ENCODE measurements at regions not wholly inside any gene's neighbourhood (a gene's known extent, or its start where the extent isn't known, plus 50 kb on each side); places are given as distances from the start of the nearest gene placed in this dataset.

DNA sequence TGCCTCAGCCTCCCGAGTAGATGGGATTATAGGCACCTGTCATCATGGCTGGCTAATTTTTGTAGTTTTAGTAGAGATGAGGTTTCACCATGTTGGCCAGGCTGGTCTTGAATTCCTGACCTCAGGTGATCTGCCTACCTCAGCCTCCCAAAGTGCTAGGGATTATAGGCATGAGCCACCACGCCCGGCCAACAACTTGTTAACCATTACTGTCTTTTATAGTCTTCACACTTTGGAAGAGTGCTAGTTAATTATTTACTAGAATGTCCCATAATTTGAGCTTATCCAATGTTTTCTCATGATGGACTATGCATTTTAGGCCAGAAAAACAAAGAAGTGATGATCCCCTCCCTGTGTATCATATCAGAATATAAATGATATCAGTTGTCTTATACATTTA is 288.6 kb upstream of the CBLB start:
- peaks cover 14% of the 10 kb centered on the region for H3K4me1 Mint-ChIP-seq (ENCODE audit: low read depth, unreplicated experiment)
- no peak overlapping the region for H3K27ac Mint-ChIP-seq (ENCODE audit: unreplicated experiment)
- TF ChIP-seq, protein P1, sequence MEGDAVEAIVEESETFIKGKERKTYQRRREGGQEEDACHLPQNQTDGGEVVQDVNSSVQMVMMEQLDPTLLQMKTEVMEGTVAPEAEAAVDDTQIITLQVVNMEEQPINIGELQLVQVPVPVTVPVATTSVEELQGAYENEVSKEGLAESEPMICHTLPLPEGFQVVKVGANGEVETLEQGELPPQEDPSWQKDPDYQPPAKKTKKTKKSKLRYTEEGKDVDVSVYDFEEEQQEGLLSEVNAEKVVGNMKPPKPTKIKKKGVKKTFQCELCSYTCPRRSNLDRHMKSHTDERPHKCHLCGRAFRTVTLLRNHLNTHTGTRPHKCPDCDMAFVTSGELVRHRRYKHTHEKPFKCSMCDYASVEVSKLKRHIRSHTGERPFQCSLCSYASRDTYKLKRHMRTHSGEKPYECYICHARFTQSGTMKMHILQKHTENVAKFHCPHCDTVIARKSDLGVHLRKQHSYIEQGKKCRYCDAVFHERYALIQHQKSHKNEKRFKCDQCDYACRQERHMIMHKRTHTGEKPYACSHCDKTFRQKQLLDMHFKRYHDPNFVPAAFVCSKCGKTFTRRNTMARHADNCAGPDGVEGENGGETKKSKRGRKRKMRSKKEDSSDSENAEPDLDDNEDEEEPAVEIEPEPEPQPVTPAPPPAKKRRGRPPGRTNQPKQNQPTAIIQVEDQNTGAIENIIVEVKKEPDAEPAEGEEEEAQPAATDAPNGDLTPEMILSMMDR (IDR thresholded peaks at IDR 0.05; ENCODE audit: partially characterized antibody, unreplicated experiment): no peak
- no peak overlapping the region for H3K4me3 Mint-ChIP-seq (ENCODE audit: unreplicated experiment)
- no peak for DNase-seq
- no peaks in the 10 kb centered on the region for H3K27me3 Mint-ChIP-seq (ENCODE audit: unreplicated experiment)
- H3K36me3 Mint-ChIP-seq (ENCODE audit: unreplicated experiment): no peaks in the 10 kb centered on the region
- H3K9me3 Mint-ChIP-seq (ENCODE audit: unreplicated experiment): peaks cover 2% of the 10 kb centered on the region

DNA sequence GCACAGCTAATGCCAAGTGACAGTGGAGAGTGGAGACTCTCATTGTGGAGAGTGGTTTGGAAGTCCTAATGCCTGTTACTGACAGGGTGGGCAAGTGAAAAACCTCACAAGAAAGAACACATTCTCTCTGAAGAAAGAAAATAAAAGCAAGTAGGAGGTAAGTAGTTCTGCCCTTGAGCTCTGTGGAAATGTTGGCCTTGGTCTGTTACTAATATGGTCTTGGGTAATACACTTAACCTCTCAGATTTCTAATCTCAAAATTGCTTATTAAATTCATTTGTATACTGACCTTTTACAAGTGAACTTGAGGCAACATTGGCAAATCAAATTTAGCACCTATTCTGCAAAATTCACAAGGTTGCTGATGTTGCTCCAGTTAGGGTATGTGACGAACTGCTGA is 291.6 kb upstream of the CBLB start:
- no peak for DNase-seq
- Mint-ChIP-seq H3K4me3 (ENCODE audit: unreplicated experiment) (no peak overlapping the region), H3K4me1 (ENCODE audit: low read depth, unreplicated experiment) (peaks cover 14% of the 10 kb centered on the region), H3K27me3 (ENCODE audit: unreplicated experiment) (peaks cover 1% of the 10 kb centered on the region), H3K27ac (ENCODE audit: unreplicated experiment) (no peak overlapping the region), H3K36me3 (ENCODE audit: unreplicated experiment) (peaks cover 5% of the 10 kb centered on the region), H3K9me3 (ENCODE audit: unreplicated experiment) (peaks cover 2% of the 10 kb centered on the region)
- TF ChIP-seq, protein P1 (IDR thresholded peaks at IDR 0.05; ENCODE audit: partially characterized antibody, unreplicated experiment): no peak

DNA sequence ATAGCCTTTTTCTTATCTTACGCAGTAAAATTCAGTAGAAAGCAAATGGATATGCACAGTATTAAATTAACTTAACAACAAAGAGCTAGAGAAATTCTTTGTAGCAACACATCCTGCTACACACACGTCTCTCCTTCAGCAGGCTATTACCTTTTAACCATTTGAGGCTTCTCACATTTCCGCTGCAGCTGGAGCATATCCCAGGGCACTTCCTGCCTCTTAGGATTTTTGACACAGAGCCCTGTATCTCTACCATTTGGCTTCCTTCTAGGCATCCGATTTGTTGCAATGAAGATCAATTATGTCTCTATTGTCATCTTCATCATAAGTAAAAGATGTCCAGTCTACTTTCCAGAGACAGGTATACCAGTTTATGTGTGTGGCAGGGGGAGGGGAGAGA is 292.4 kb upstream of the CBLB start:
- Mint-ChIP-seq H3K9me3 (ENCODE audit: unreplicated experiment) (no peaks in the 10 kb centered on the region), H3K27me3 (ENCODE audit: unreplicated experiment) (peaks cover 1% of the 10 kb centered on the region), H3K4me3 (ENCODE audit: unreplicated experiment) (no peak overlapping the region), H3K27ac (ENCODE audit: unreplicated experiment) (peak overlapping the region; percentile 7), H3K4me1 (ENCODE audit: low read depth, unreplicated experiment) (peaks cover 9% of the 10 kb centered on the region), H3K36me3 (ENCODE audit: unreplicated experiment) (peaks cover 5% of the 10 kb centered on the region)
- TF ChIP-seq, protein P1 (IDR thresholded peaks at IDR 0.05; ENCODE audit: partially characterized antibody, unreplicated experiment): no peak
- DNase-seq: no peak

DNA sequence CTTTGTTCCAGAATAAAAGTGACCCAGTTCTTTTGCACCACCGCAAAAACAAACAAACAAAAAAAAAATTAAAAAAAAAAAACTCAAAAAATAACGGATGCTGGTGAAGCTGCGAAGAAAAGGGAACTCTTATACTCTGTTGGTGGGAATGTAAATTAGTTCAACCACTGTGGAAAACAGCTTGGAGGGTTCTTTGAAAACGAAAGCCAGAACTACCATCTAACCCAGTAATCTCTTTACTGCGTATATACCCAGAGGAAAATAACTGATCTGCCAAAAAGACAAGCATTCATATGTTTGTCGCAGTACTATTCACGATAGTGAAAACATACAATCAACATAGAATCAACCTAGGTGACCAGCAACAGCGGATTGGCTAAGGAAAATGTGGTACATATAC is 298.9 kb upstream of the CBLB start:
- DNase-seq: no peak
- H3K4me1 Mint-ChIP-seq (ENCODE audit: low read depth, unreplicated experiment): peaks cover 4% of the 10 kb centered on the region
- H3K27ac Mint-ChIP-seq (ENCODE audit: unreplicated experiment): no peak overlapping the region
- H3K9me3 Mint-ChIP-seq (ENCODE audit: unreplicated experiment): no peaks in the 10 kb centered on the region
- H3K27me3 Mint-ChIP-seq (ENCODE audit: unreplicated experiment): peaks cover 1% of the 10 kb centered on the region
- no peak overlapping the region for H3K4me3 Mint-ChIP-seq (ENCODE audit: unreplicated experiment)
- peaks cover 2% of the 10 kb centered on the region for H3K36me3 Mint-ChIP-seq (ENCODE audit: unreplicated experiment)
- TF ChIP-seq, protein P1 (IDR thresholded peaks at IDR 0.05; ENCODE audit: partially characterized antibody, unreplicated experiment): no peak

DNA sequence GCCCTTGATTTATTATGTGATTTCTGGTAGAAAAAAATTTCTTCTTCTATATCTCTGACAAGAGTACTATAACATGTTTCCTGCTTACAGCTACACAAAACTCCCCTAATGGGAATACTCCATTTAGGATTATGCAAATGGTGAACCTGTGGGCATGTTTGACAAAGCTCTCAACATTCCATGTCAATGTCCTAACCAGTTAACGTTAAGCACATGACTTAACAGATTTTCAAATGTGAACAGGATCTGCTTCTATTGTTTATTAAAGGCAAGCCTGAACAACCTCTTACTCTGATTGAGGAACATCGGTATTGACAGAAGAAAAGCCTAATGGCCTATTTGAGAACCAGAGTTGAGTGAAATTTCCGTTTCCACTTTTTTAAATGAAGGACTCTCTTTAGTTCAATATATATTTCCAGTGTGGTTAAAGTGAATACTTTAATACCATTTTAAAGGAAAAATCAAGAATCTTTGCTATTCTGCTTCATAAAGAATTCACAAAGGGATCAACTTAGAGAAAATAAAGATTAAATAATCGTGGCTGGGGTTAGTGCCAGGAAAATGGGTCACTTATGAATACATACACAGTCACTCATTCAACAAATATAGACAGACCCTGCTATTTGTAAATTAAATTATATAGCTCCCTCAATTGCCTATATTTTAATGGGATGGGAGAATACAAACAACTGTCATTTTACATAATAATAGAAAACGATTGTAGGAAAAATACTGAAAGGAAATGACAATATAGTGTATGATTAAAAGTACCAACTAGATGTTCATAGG is 300.3 kb upstream of the CBLB start:
- Mint-ChIP-seq H3K4me1 (ENCODE audit: low read depth, unreplicated experiment) (peaks cover 4% of the 10 kb centered on the region), H3K27ac (ENCODE audit: unreplicated experiment) (no peak overlapping the region), H3K4me3 (ENCODE audit: unreplicated experiment) (no peak overlapping the region)

More for the DNA sequence above, 300.3 kb upstream of the CBLB start:
- Mint-ChIP-seq H3K9me3 (ENCODE audit: unreplicated experiment) (no peaks in the 10 kb centered on the region), H3K36me3 (ENCODE audit: unreplicated experiment) (no peaks in the 10 kb centered on the region), H3K27me3 (ENCODE audit: unreplicated experiment) (peaks cover 1% of the 10 kb centered on the region)
- DNase-seq: no peak
- TF ChIP-seq, protein P1 (IDR thresholded peaks at IDR 0.05; ENCODE audit: partially characterized antibody, unreplicated experiment): no peak

Measured in glutamatergic neuron (in vitro differentiated cells).